ENCODE measurements at regions not wholly inside any gene's neighbourhood (a gene's known extent, or its start where the extent isn't known, plus 50 kb on each side); places are given as distances from the start of the nearest gene placed in this dataset.

- no peaks in the 10 kb centered on the region for H3K4me1 ChIP-seq (ENCODE audit: insufficient read depth, insufficient read length)
- no peak for DNase-seq (ENCODE audit: low read depth, low spot score)
- TF ChIP-seq ZNF274 (IDR thresholded peaks at IDR 0.05; ENCODE audit: low read depth, low read length) (no peak), YY1 (IDR thresholded peaks at IDR 0.05; ENCODE audit: insufficient read depth, insufficient read length) (no peak), SUZ12 (IDR thresholded peaks at IDR 0.05; ENCODE audit: extremely low read depth, insufficient read depth, insufficient read length) (no peak)
- no peaks in the 10 kb centered on the region for H3K36me3 ChIP-seq (ENCODE audit: insufficient read depth, insufficient read length, low read length)
- H3K27me3 ChIP-seq (ENCODE audit: insufficient read depth, insufficient read length): no peaks in the 10 kb centered on the region
- peaks cover 10% of the 10 kb centered on the region for H3K9me3 ChIP-seq (ENCODE audit: insufficient read depth, low read length)
- H3K4me3 ChIP-seq (ENCODE audit: insufficient read length, low read depth): no peak overlapping the region
- no peak overlapping the region for H3K9ac ChIP-seq (ENCODE audit: insufficient read length, low read depth)
Observed at GRCh38 chr13:44287958-44288357, 85.7 kb upstream of the SERP2 start.

- no peak for TF ChIP-seq SUZ12 (IDR thresholded peaks at IDR 0.05; ENCODE audit: extremely low read depth, insufficient read depth, insufficient read length)
- peak; percentile 58 for TF ChIP-seq ZNF274 (IDR thresholded peaks at IDR 0.05; ENCODE audit: low read depth, low read length)
- no peak for TF ChIP-seq YY1 (IDR thresholded peaks at IDR 0.05; ENCODE audit: insufficient read depth, insufficient read length)
- peaks cover 13% of the 10 kb centered on the region for H3K9me3 ChIP-seq (ENCODE audit: insufficient read depth, low read length)
- H3K27me3 ChIP-seq (ENCODE audit: insufficient read depth, insufficient read length): no peaks in the 10 kb centered on the region
- DNase-seq (ENCODE audit: low read depth, low spot score): no peak
- no peaks in the 10 kb centered on the region for H3K36me3 ChIP-seq (ENCODE audit: insufficient read depth, insufficient read length, low read length)
- H3K4me3 ChIP-seq (ENCODE audit: insufficient read length, low read depth): no peak overlapping the region
- no peaks in the 10 kb centered on the region for H3K4me1 ChIP-seq (ENCODE audit: insufficient read depth, insufficient read length)
- no peak overlapping the region for H3K9ac ChIP-seq (ENCODE audit: insufficient read length, low read depth)
Observed at GRCh38 chr13:44292545-44292944, 81.1 kb upstream of the SERP2 start.

- H3K9me3 ChIP-seq (ENCODE audit: insufficient read depth, low read length): peaks cover 13% of the 10 kb centered on the region
- no peaks in the 10 kb centered on the region for H3K36me3 ChIP-seq (ENCODE audit: insufficient read depth, insufficient read length, low read length)
- H3K4me1 ChIP-seq (ENCODE audit: insufficient read depth, insufficient read length): no peaks in the 10 kb centered on the region
- no peak for TF ChIP-seq ZNF274 (IDR thresholded peaks at IDR 0.05; ENCODE audit: low read depth, low read length)
- TF ChIP-seq YY1 (IDR thresholded peaks at IDR 0.05; ENCODE audit: insufficient read depth, insufficient read length): no peak
- TF ChIP-seq SUZ12 (IDR thresholded peaks at IDR 0.05; ENCODE audit: extremely low read depth, insufficient read depth, insufficient read length): no peak
- no peaks in the 10 kb centered on the region for H3K27me3 ChIP-seq (ENCODE audit: insufficient read depth, insufficient read length)
- no peak overlapping the region for H3K9ac ChIP-seq (ENCODE audit: insufficient read length, low read depth)
- no peak overlapping the region for H3K4me3 ChIP-seq (ENCODE audit: insufficient read length, low read depth)
- no peak for DNase-seq (ENCODE audit: low read depth, low spot score)
Observed at GRCh38 chr13:44293374-44293773, 80.2 kb upstream of the SERP2 start.

DNA sequence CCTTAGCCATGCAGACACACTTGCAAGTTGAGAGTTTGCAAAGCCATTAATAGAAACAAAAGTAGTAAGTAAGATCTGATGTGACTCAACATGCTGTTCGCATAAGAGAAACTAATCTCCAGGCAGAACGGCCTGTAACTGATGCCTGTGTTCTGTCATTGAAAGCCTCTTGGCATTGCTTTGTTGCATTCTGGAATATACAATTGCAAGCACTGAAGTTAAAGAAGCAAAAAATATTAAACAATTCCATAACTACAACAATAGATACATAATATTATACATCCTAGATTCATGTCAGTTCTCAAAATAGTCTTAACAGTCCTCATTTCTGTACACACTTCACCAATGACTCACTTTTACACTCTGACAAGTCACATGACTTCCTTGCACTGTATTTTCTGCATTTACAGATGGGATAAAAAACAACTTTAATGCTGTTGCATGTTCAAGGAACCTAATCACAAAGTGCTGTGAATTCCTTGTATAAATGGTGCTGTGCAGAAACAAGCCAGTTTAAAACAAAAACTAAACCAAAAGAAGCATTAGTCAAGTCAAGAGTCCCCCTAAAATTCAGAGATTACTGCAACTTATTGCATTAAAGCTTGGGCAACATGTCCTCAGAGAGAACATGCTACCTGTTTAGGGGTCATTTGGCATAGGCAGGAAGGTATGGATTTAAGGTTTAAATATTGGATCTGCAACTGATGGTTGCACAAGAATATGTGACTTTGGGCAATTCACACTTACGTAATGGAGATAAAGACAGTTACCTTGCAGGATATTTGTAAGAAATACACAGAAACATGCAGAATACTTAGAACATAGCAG, 79.5 kb upstream of the SERP2 start:
- DNase-seq (ENCODE audit: low read depth, low spot score): no peak
- no peak for TF ChIP-seq SUZ12 (IDR thresholded peaks at IDR 0.05; ENCODE audit: extremely low read depth, insufficient read depth, insufficient read length)
- no peak for TF ChIP-seq YY1 (IDR thresholded peaks at IDR 0.05; ENCODE audit: insufficient read depth, insufficient read length)
- no peak for TF ChIP-seq ZNF274 (IDR thresholded peaks at IDR 0.05; ENCODE audit: low read depth, low read length)
- H3K27me3 ChIP-seq (ENCODE audit: insufficient read depth, insufficient read length): no peaks in the 10 kb centered on the region
- H3K4me3 ChIP-seq (ENCODE audit: insufficient read length, low read depth): no peak overlapping the region
- H3K9ac ChIP-seq (ENCODE audit: insufficient read length, low read depth): no peak overlapping the region
- H3K4me1 ChIP-seq (ENCODE audit: insufficient read depth, insufficient read length): no peaks in the 10 kb centered on the region
- H3K9me3 ChIP-seq (ENCODE audit: insufficient read depth, low read length): peaks cover 13% of the 10 kb centered on the region
- no peaks in the 10 kb centered on the region for H3K36me3 ChIP-seq (ENCODE audit: insufficient read depth, insufficient read length, low read length)

GRCh38 chr13:44294876-44295275, 78.7 kb upstream of the SERP2 start:
- Histone ChIP-seq H3K27me3 (ENCODE audit: insufficient read depth, insufficient read length) (no peaks in the 10 kb centered on the region), H3K9ac (ENCODE audit: insufficient read length, low read depth) (no peak overlapping the region), H3K4me3 (ENCODE audit: insufficient read length, low read depth) (no peak overlapping the region), H3K36me3 (ENCODE audit: insufficient read depth, insufficient read length, low read length) (no peaks in the 10 kb centered on the region), H3K4me1 (ENCODE audit: insufficient read depth, insufficient read length) (no peaks in the 10 kb centered on the region), H3K9me3 (ENCODE audit: insufficient read depth, low read length) (peaks cover 13% of the 10 kb centered on the region)
- no peak for TF ChIP-seq YY1 (IDR thresholded peaks at IDR 0.05; ENCODE audit: insufficient read depth, insufficient read length)
- TF ChIP-seq SUZ12 (IDR thresholded peaks at IDR 0.05; ENCODE audit: extremely low read depth, insufficient read depth, insufficient read length): no peak
- no peak for TF ChIP-seq ZNF274 (IDR thresholded peaks at IDR 0.05; ENCODE audit: low read depth, low read length)
- DNase-seq (ENCODE audit: low read depth, low spot score): no peak

- DNase-seq (ENCODE audit: low read depth, low spot score): no peak
- Histone ChIP-seq H3K9me3 (ENCODE audit: insufficient read depth, low read length) (peaks cover 13% of the 10 kb centered on the region), H3K36me3 (ENCODE audit: insufficient read depth, insufficient read length, low read length) (no peaks in the 10 kb centered on the region), H3K27me3 (ENCODE audit: insufficient read depth, insufficient read length) (no peaks in the 10 kb centered on the region), H3K4me1 (ENCODE audit: insufficient read depth, insufficient read length) (no peaks in the 10 kb centered on the region), H3K9ac (ENCODE audit: insufficient read length, low read depth) (no peak overlapping the region), H3K4me3 (ENCODE audit: insufficient read length, low read depth) (no peak overlapping the region)
- no peak for TF ChIP-seq SUZ12 (IDR thresholded peaks at IDR 0.05; ENCODE audit: extremely low read depth, insufficient read depth, insufficient read length)
Observed at GRCh38 chr13:44296856-44297255, 76.8 kb upstream of the SERP2 start.

DNA sequence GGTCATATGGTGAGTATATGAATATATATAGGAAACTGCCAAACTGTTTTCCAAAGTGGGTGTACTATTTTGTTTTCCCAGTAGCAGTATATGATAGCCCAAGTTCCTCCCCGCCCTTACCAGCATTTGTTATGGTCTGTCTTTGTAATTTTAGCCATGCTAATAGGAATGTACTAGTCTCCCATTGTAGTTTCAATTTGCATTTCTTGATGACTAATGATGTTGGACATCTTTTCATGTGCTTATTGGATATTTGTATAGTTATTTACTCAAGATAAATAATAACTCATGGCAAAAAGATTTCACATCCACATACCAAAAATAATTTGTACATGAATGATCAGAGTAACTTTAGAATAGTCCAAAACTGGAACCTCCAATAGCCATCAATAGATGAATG, 75.3 kb upstream of the SERP2 start:
- DNase-seq (ENCODE audit: low read depth, low spot score): no peak
- TF ChIP-seq YY1 (IDR thresholded peaks at IDR 0.05; ENCODE audit: insufficient read depth, insufficient read length) (no peak), ZNF274 (IDR thresholded peaks at IDR 0.05; ENCODE audit: low read depth, low read length) (no peak), SUZ12 (IDR thresholded peaks at IDR 0.05; ENCODE audit: extremely low read depth, insufficient read depth, insufficient read length) (no peak)
- H3K9ac ChIP-seq (ENCODE audit: insufficient read length, low read depth): no peak overlapping the region
- no peaks in the 10 kb centered on the region for H3K27me3 ChIP-seq (ENCODE audit: insufficient read depth, insufficient read length)
- H3K4me3 ChIP-seq (ENCODE audit: insufficient read length, low read depth): no peak overlapping the region
- H3K9me3 ChIP-seq (ENCODE audit: insufficient read depth, low read length): no peaks in the 10 kb centered on the region
- no peaks in the 10 kb centered on the region for H3K4me1 ChIP-seq (ENCODE audit: insufficient read depth, insufficient read length)
- no peaks in the 10 kb centered on the region for H3K36me3 ChIP-seq (ENCODE audit: insufficient read depth, insufficient read length, low read length)
